GM21825 (cell line): ENCODE measurements at regions not wholly inside any gene's neighbourhood (a gene's known extent, or its start where the extent isn't known, plus 50 kb on each side); places are given as distances from the start of the nearest gene placed in this dataset.
"Not testable (repeated sequence)": the region's sequence is repeated elsewhere in the genome, so short reads cannot be mapped to it uniquely, and the experiment has no call there.

Source experiments
- ATAC-seq: cut with Tn5 transposase; IDR thresholded peaks from one replicate; pipeline ENCODE4 v1.9.1; 2021; ENCODE audit warnings: mild to moderate bottlenecking, moderate library complexity; ENCODE audit not compliant: unreplicated experiment

GRCh38 chr4:141340458-141340857 lies 119.8 kb downstream of the ZNF330 start:
- ATAC-seq = no peak

- peak; percentile 63 for ATAC-seq
These were observed 125.4 kb downstream of the ZNF330 start for GRCh38 chr4:141346144-141346543.

GRCh38 chr4:141347684-141348083 lies 127.0 kb downstream of the ZNF330 start:
- ATAC-seq = no peak

- no peak for ATAC-seq
These were observed 127.4 kb downstream of the ZNF330 start for GRCh38 chr4:141348125-141348524.

GRCh38 chr4:141348573-141348972 lies 127.9 kb downstream of the ZNF330 start:
- ATAC-seq = no peak

- no peak for ATAC-seq
These were observed 128.5 kb downstream of the ZNF330 start for GRCh38 chr4:141349236-141349635.

GRCh38 chr4:141350122-141350905 lies 129.6 kb downstream of the ZNF330 start:
- no peak for ATAC-seq

- ATAC-seq = no peak
These were observed 131.6 kb downstream of the ZNF330 start for GRCh38 chr4:141352331-141352730.

- no peak for ATAC-seq
These were observed 132.3 kb downstream of the ZNF330 start for GRCh38 chr4:141352909-141353525.

GRCh38 chr4:141356321-141356962 lies 135.7 kb downstream of the ZNF330 start:
- no peak for ATAC-seq

GRCh38 chr4:141356963-141357335 lies 136.3 kb downstream of the ZNF330 start:
- no peak for ATAC-seq

GRCh38 chr4:141368241-141368640 lies 147.5 kb downstream of the ZNF330 start:
- ATAC-seq = not testable (repeated sequence)

GRCh38 chr4:141371206-141371605 lies 150.5 kb downstream of the ZNF330 start:
- ATAC-seq = no peak

- no peak for ATAC-seq
These were observed 155.2 kb downstream of the ZNF330 start for GRCh38 chr4:141375855-141376254.

- no peak for ATAC-seq
These were observed 156.1 kb downstream of the ZNF330 start for GRCh38 chr4:141376769-141377168.

- no peak for ATAC-seq
These were observed 166.6 kb downstream of the ZNF330 start for GRCh38 chr4:141387299-141387698.

- no peak for ATAC-seq
These were observed 167.8 kb downstream of the ZNF330 start for GRCh38 chr4:141388481-141388880.

GRCh38 chr4:141389649-141390048 lies 169.0 kb downstream of the ZNF330 start:
- no peak for ATAC-seq

- no peak for ATAC-seq
These were observed 169.9 kb downstream of the ZNF330 start for GRCh38 chr4:141390571-141390970.

GRCh38 chr4:141391293-141391692 lies 170.6 kb downstream of the ZNF330 start:
- no peak for ATAC-seq

GRCh38 chr4:141391771-141392170 lies 171.1 kb downstream of the ZNF330 start:
- ATAC-seq = no peak

GRCh38 chr4:141395246-141395830 lies 174.6 kb downstream of the ZNF330 start:
- no peak for ATAC-seq
